ENCODE measurements at regions not wholly inside any gene's neighbourhood (a gene's known extent, or its start where the extent isn't known, plus 50 kb on each side); places are given as distances from the start of the nearest gene placed in this dataset.

DNA sequence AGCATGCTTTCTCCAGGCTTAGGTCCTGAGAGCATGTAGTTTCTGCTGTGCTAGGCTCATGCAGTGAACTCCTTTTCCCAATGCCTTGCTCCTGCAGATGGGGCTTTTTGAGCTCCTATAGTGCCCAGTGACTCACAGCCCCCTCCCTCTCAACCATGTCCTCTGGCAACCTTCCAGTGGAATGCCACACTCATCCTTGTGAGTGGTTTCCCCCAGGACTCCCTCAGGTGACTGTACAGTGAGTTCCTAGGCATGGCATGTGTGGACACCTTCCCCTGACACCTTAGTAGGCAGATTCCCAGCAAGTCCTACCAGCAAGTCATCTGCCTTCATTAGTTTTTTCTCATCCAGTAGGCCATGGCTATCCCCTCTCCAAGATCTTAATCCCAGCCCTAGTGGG lies 72.4 kb upstream of the CXCL14 start:
- TF ChIP-seq TARDBP (IDR thresholded peaks at IDR 0.05) (no peak), FOXA1 (IDR thresholded peaks at IDR 0.05) (no peak)

Measured in HEK293T (cell line).